Activated naive CD8-positive, alpha-beta T cell treated with anti-CD3 and anti-CD28 coated beads, Interleukin-2, amount 10 ng/mL, durations not matched to agents 7 days and 5 days (primary cell): ENCODE measurements at regions not wholly inside any gene's neighbourhood (a gene's known extent, or its start where the extent isn't known, plus 50 kb on each side); places are given as distances from the start of the nearest gene placed in this dataset.

ENCODE experiments used
- ATAC-seq: fragments of 150-1000 bp; cut with Tn5 transposase; one replicate; pipeline ENCODE4 v1.10.0; 2021; ENCODE audit warnings: low read depth, moderate library complexity
- POLR2A ChIA-PET: fragments of 350-600 bp; sonication (Branson Sonifier 250); formaldehyde crosslinking; loops from one replicate; lab custom pipeline; 2021; ENCODE audit warnings: antibody characterized with exemption; lab: Charles Lee
- DNase-seq: peaks from one replicate; pipeline ENCODE4 v3.0.0; 2021
- H3K27ac Mint-ChIP-seq: one replicate; pipeline ENCODE4 v1.8.0; 2022; ENCODE audit warnings: mild to moderate bottlenecking, mixed read lengths
- H3K27me3 Mint-ChIP-seq: one replicate; pipeline ENCODE4 v1.8.0; 2022; ENCODE audit warnings: mild to moderate bottlenecking, moderate library complexity, mixed read lengths
- H3K36me3 Mint-ChIP-seq: one replicate; pipeline ENCODE4 v1.8.0; 2021; ENCODE audit warnings: mild to moderate bottlenecking, mixed read lengths
- H3K4me1 Mint-ChIP-seq: one replicate; pipeline ENCODE4 v1.8.0; 2021; ENCODE audit warnings: mixed read lengths
- H3K4me3 Mint-ChIP-seq: one replicate; pipeline ENCODE4 v1.8.0; 2022; ENCODE audit warnings: mild to moderate bottlenecking, moderate library complexity, mixed read lengths
- H3K9me3 Mint-ChIP-seq: one replicate; pipeline ENCODE4 v1.8.0; 2021; ENCODE audit warnings: mixed read lengths

DNA sequence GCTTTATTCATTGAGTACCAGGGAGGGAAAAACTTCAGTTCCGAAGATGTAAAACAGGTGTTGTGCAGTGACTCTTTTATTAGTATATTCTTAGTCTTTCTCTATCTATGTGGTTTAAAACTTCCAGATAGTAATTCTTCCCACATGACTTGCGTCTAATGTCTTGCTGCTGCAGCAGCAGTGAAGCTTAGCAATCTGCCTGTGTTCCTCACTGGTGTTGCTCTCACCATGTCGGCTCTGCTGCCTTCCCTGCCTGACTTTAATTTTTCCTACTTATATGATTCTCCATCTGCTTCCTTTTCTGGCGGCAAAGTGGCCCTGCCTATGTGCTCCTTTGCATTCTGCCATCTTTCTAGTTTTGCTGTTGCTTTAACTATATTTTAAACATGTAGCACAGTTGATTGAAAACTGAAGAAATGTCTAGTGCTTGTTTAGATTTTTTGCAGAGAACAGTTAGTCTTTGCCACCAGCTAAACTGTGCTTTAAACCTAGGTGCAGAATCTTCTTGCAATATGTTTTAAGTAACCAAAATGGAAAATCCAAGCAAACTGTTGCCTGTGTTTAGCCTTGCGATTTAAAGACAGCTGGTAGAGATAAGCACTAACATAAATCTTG, 1934.2 kb upstream of the IGFBP7 start:
- H3K9me3 Mint-ChIP-seq = peaks cover 4% of the 10 kb centered on the region
- no peaks in the 10 kb centered on the region for H3K4me1 Mint-ChIP-seq
- H3K36me3 Mint-ChIP-seq = no peaks in the 10 kb centered on the region
- no peak overlapping the region for H3K4me3 Mint-ChIP-seq
- H3K27ac Mint-ChIP-seq = no peak overlapping the region
- H3K27me3 Mint-ChIP-seq = no peaks in the 10 kb centered on the region
- POLR2A ChIA-PET = no interaction called here
- ATAC-seq = no peak
- DNase-seq = no peak

DNA sequence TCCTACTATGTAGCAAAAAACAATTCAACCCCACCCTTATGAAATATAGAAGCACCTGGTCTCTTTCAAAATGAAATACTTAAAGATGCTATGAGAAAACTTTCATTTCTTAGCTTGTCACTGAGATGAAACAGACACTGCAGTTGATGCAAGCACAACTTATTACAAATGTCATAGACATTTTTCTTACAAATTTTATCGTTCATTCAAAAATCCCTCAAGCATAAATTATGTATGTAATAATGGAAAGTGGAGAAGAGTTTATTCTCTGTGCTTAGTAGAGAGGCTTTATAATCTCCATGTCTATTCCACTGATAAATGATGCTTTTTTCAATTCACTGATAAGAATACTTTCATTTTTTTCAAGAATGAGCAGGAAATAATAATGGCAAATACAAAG, 1943.9 kb upstream of the IGFBP7 start:
- Mint-ChIP-seq H3K27me3 (no peaks in the 10 kb centered on the region), H3K4me3 (no peak overlapping the region), H3K9me3 (peaks cover 7% of the 10 kb centered on the region), H3K4me1 (no peaks in the 10 kb centered on the region), H3K27ac (no peak overlapping the region), H3K36me3 (no peaks in the 10 kb centered on the region)
- DNase-seq = no peak
- POLR2A ChIA-PET = no interaction called here
- ATAC-seq = no peak

GRCh38 chr4:59057804-59058203, 1947.6 kb upstream of the IGFBP7 start:
- no peaks in the 10 kb centered on the region for H3K27me3 Mint-ChIP-seq
- DNase-seq = no peak
- no peak overlapping the region for H3K4me3 Mint-ChIP-seq
- POLR2A ChIA-PET = no interaction called here
- H3K9me3 Mint-ChIP-seq = peaks cover 4% of the 10 kb centered on the region
- H3K4me1 Mint-ChIP-seq = no peaks in the 10 kb centered on the region
- H3K27ac Mint-ChIP-seq = no peak overlapping the region
- no peaks in the 10 kb centered on the region for H3K36me3 Mint-ChIP-seq
- no peak for ATAC-seq

- H3K4me1 Mint-ChIP-seq = no peaks in the 10 kb centered on the region
- no peaks in the 10 kb centered on the region for H3K36me3 Mint-ChIP-seq
- H3K27ac Mint-ChIP-seq = no peak overlapping the region
- ATAC-seq = no peak
- peaks cover 1% of the 10 kb centered on the region for H3K9me3 Mint-ChIP-seq
- POLR2A ChIA-PET = no interaction called here
- H3K4me3 Mint-ChIP-seq = no peak overlapping the region
- H3K27me3 Mint-ChIP-seq = no peaks in the 10 kb centered on the region
- DNase-seq = no peak
Observed at GRCh38 chr4:59058543-59058942, 1948.4 kb upstream of the IGFBP7 start.

DNA sequence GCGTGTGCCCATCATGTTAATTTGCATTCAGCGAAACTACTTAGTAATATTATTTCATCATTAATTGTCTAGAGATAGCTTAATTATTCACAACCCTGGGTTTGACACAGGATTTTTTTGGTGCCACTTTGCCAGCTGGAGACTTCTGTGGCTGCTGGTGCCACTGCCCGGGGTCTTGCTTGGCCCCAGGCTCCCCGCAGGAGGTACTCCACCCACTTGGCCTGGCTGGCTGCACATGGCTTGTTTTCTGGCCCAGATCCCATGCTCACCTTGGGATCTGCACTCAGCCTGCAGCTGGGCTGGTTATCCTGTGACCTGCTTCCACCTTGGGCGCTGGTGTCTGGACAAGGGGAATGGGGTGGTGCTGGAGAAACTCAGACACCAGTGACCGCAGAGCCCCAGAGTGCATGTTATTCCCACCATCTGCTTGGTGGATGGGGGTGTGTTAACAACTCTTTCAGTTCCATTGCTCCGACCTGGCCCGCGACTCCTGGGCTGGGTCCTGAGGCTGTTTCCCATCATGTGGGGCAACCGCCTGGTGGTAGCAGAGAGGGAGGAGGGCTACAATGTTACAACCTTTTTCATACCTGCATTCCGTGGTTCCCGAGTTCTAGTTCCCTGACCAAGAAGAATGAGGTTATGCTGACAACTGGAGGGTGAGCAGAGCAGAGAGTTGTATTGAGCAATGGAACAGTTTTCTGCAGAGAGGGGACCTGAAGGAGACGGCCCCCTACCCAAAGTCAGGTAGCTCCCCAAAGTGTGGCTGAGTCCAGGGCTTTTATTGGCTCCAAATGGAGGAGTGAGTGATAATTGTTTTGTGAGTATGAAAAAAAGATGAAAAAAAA, 1950.0 kb upstream of the IGFBP7 start:
- ATAC-seq (no peak), DNase-seq (no peak)
- H3K36me3 Mint-ChIP-seq = no peaks in the 10 kb centered on the region
- H3K4me3 Mint-ChIP-seq = no peak overlapping the region
- no peaks in the 10 kb centered on the region for H3K4me1 Mint-ChIP-seq
- H3K27me3 Mint-ChIP-seq = no peaks in the 10 kb centered on the region
- POLR2A ChIA-PET = no interaction called here
- H3K9me3 Mint-ChIP-seq = peaks cover 6% of the 10 kb centered on the region
- no peak overlapping the region for H3K27ac Mint-ChIP-seq

DNA sequence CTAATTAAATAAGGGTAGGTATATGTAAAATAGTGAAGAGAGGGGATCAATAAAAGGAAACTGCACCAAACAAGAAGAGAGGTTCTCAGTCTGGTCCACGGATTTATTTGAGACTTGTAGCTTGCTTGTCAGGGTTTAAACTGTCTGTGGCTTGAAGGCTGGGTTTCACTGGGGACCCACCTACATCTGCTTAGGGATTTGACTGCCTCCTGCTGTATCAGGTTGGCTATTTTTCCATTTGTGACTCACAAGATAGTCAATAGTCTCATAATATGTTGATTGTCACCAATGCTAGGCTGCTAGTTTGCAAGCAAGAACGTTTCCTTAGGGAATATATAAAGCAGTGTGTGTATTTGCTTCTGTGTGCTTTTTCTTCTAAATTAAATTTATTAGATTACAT, 1950.7 kb upstream of the IGFBP7 start:
- POLR2A ChIA-PET = no interaction called here
- no peak for DNase-seq
- Mint-ChIP-seq H3K36me3 (no peaks in the 10 kb centered on the region), H3K9me3 (peaks cover 6% of the 10 kb centered on the region), H3K4me1 (no peaks in the 10 kb centered on the region), H3K27ac (no peak overlapping the region), H3K27me3 (no peaks in the 10 kb centered on the region), H3K4me3 (no peak overlapping the region)
- ATAC-seq = no peak

DNA sequence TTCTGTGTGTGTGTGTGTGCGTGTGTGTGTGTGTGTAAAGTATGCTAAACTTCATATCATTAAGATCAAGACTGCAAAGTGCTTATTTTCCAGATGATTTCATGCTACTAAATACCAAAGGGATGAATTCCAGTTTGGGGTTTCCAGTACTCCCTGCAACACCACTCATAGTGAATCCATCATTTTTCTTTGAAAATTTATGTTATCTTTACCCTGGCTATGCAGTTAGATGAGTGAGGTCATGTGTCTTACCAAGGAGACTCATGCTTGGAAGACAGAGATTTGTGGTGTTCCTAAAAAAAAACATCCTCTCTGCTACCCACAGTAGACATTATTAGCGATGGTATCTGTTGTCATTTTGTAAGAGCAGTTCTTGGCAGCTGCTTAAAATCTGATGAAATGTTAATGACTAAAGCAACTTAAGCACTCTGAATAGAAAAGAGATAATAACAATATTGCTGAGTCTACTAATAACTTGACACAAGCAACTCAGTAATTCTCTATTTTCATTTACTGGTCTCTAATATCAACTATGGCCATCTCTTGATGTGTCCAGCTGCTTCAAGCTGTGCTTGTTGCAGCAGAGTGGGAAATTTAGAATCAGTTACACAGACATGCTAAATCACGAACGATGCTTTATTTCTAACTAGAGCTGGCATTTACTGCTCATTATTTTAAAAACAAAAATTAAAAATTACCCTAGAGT, 1953.0 kb upstream of the IGFBP7 start:
- H3K4me3 Mint-ChIP-seq = no peak overlapping the region
- no peaks in the 10 kb centered on the region for H3K4me1 Mint-ChIP-seq
- no peak overlapping the region for H3K27ac Mint-ChIP-seq
- no peak for DNase-seq
- no peak for ATAC-seq
- H3K27me3 Mint-ChIP-seq = no peaks in the 10 kb centered on the region
- H3K9me3 Mint-ChIP-seq = peaks cover 11% of the 10 kb centered on the region
- H3K36me3 Mint-ChIP-seq = no peaks in the 10 kb centered on the region
- POLR2A ChIA-PET = no interaction called here

DNA sequence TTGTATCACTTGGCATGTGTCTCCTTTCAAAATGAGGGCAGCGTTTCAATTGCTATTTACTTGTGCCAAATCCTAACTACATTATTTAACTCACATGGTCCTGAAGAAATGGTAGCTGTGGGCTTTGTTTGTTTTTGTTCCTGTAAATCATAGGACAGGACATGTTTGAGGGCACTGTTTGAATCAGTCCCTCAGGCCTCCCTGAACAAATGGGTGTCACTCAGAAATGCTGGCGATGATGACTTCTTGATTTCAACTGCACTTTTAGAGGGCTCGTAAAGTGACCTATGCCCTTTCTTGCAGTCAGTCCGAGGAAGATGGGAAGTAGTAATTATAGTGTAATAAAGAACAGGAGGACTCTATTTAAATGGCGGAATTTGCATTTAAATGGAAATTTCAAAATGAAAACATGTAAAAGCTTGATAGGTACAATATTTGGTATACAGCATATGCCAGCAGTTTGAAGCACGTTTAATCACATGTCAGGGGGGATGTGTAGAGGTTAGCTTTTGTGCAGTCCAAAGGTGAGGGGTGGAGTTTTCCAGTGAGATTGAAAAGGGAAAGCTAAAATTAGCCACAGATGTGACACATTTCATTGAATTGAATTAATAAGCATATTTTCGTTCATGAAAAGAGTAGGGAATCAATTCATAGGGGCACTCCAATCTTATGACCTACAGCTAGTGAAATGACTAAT, 1958.7 kb upstream of the IGFBP7 start:
- ATAC-seq = no peak
- Mint-ChIP-seq H3K36me3 (no peaks in the 10 kb centered on the region), H3K27ac (no peak overlapping the region), H3K4me3 (no peak overlapping the region), H3K9me3 (peaks cover 9% of the 10 kb centered on the region), H3K27me3 (no peaks in the 10 kb centered on the region), H3K4me1 (no peaks in the 10 kb centered on the region)
- DNase-seq = no peak
- POLR2A ChIA-PET = no interaction called here

- Mint-ChIP-seq H3K27ac (no peak overlapping the region), H3K4me3 (no peak overlapping the region), H3K36me3 (no peaks in the 10 kb centered on the region), H3K4me1 (no peaks in the 10 kb centered on the region), H3K9me3 (no peaks in the 10 kb centered on the region), H3K27me3 (no peaks in the 10 kb centered on the region)
- POLR2A ChIA-PET = no interaction called here
- DNase-seq = no peak
- ATAC-seq = no peak
Observed at GRCh38 chr4:59086410-59086809, 1976.2 kb upstream of the IGFBP7 start.

GRCh38 chr4:59091146-59092142, 1981.3 kb upstream of the IGFBP7 start:
- H3K4me3 Mint-ChIP-seq = no peak overlapping the region
- H3K27me3 Mint-ChIP-seq = no peaks in the 10 kb centered on the region
- no peak for DNase-seq
- no peaks in the 10 kb centered on the region for H3K4me1 Mint-ChIP-seq
- H3K27ac Mint-ChIP-seq = no peak overlapping the region
- no peaks in the 10 kb centered on the region for H3K36me3 Mint-ChIP-seq
- POLR2A ChIA-PET = no interaction called here
- H3K9me3 Mint-ChIP-seq = no peaks in the 10 kb centered on the region
- no peak for ATAC-seq

DNA sequence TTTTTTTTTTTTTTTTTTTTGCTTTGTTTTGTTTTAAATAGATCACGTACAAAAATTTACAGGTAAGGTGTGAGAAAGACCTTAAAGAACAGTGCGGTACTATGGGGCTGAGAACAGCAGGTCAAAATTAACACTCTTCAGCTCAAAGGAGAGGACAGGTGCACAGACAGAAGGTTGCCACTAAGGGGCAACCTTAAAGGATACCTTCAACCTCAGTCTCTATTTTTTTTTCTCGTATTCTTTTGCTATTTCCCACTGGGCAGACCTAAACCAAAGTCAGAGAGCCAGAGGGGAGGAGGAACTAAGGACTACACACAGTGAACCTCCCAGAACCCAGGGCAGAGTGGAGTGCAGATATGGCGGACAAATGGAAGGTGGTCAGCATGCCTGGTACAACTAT, 1984.3 kb upstream of the IGFBP7 start:
- DNase-seq (no peak), ATAC-seq (no peak)
- Mint-ChIP-seq H3K4me3 (no peak overlapping the region), H3K27me3 (no peaks in the 10 kb centered on the region), H3K36me3 (no peaks in the 10 kb centered on the region), H3K27ac (no peak overlapping the region), H3K4me1 (no peaks in the 10 kb centered on the region), H3K9me3 (no peaks in the 10 kb centered on the region)
- POLR2A ChIA-PET = no interaction called here

GRCh38 chr4:59102311-59102710, 1992.1 kb upstream of the IGFBP7 start:
- H3K27me3 Mint-ChIP-seq = no peaks in the 10 kb centered on the region
- no peak for DNase-seq
- ATAC-seq = no peak
- POLR2A ChIA-PET = no interaction called here
- H3K27ac Mint-ChIP-seq = no peak overlapping the region
- H3K9me3 Mint-ChIP-seq = peaks cover 4% of the 10 kb centered on the region
- no peaks in the 10 kb centered on the region for H3K36me3 Mint-ChIP-seq
- no peaks in the 10 kb centered on the region for H3K4me1 Mint-ChIP-seq
- no peak overlapping the region for H3K4me3 Mint-ChIP-seq
